ENCODE measurements at regions not wholly inside any gene's neighbourhood (a gene's known extent, or its start where the extent isn't known, plus 50 kb on each side); places are given as distances from the start of the nearest gene placed in this dataset.
"Not testable (repeated sequence)": the region's sequence is repeated elsewhere in the genome, so short reads cannot be mapped to it uniquely, and the experiment has no call there.

DNA sequence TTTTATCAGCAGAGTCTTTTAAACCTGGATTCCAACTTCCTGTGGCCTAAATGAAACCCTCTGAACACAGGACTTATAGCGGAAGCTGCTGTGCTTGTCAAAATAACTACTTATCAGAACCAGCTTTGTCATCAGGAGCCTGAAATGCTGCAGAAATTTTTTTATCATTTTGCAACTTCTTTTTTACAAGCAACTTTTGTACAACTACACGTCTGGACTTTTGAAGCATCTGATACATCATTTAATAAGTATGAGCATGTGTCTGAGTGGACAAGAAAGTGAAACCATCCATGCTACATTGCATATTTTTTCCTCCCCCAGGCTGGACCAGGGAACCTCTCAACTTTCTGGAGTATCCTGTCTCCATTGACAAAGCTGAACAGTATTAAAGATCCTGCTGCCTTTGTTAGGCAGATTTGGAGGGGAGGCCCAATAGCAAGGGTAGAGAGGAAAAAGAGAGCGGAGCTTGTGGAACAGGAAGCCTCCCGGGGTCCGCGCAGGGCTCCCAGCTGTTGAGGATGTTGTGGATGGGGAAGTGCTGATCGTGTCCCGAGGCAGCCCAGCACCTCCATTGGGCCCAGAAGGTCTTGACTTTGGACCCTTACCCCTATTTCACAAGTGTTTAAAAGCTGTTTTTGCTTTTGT lies 196.6 kb downstream of the MSX2 start:
- DNase-seq, result no peak

DNA sequence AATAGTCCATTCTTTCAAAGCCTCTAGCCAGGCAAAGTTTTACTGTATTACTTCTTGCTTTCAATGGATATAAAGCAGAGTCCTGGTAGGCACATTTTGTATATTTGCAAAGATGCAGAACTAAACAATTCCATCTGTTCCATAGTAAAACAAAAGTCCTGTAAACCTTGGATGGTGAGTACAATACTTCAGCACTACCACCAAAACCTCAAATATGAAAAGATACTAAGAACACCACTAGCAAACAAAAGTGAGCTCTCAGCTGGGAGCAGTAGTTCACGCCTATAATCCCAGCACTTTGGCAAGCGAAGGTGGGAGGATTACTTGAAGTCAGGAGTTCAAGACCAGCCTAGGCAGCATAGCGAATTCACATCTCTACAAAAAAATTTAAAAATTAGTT lies 195.0 kb downstream of the MSX2 start:
- no peak for DNase-seq

DNA sequence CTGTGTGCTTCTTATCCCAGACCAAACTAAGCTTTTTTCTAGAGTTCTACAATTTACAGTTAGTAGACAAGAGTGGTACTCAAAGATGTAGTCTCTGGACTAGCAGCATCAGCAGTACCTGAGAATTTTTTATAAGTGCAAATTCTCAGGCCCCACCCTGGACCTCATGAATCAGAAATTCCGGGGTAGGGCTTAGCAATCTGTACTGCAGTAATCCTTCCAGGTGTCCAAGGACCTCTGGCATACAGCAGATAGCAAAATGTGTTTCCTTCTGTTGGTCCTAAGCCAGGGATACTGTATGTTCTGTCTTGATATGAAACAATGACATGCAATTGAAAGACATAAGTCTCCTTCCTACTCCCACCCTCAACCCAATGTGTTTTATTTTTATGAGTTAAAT lies 194.3 kb downstream of the MSX2 start:
- DNase-seq, result no peak

DNA sequence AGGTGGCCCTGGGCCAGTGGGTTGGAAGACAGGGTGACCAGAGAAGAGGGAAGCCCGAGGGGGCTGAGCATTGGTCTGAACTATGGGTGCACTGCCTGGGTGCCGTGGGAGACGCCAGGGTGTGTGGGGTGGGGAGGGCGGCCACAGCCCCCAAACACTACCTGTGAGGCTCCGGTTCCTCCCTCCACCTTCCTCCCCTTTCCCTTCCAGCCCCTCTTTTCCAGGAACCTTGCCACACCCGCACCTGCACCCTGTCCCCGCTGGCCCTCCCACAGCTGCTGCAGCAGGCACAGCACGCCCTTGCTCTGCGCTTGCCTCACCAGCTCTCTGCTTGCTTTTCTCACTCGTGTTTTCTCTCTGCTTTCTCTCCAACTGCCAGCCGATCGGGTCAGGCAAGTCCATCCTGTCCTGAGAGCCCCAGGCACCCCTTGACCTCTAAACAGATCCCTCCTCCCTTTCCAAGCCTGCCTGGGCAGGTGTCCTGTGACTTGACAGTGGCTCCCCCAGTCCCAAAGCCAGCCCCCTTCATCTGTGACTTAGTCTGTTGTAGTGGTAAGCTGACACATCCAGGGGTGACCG lies 193.7 kb downstream of the MSX2 start:
- no peak for DNase-seq

DNA sequence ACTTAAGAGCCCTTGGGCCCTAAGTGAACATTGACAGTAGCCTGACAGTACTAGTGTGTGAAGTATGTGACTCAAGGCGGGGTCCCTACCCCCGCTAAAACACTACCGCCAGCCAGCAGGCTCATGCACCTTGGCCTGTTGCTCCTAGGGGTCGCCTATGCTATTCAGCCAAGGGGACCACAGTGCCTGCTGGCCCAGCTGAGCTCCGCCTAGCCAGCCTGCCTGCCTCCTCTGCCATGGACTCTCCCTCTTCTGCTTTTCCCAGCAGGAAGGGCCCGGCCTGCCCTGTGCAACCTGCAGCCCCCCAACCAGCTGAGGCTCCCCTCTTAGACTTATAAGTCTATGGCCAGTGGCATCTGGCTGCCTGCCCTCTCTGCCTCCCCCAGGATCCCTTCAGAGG lies 193.1 kb downstream of the MSX2 start:
- DNase-seq, result not testable (repeated sequence)

DNA sequence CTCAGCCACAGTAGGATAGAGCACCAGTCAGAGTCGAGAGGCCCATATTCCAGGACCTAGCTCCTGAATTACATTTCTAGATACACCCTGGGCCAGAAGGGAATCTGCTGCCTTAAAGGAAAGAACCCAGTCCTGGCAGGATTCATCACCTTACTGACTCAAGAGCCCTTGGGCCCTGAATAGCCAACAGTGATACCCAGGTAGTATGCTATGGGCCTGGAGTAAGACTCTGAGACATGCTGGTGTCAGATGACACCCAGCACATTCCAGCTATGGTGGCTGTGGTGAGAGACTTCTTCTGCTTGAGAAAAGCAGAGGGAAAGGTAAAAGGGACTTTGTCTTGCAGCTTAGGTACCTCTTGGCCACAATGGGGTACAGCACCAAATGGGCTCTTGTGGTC lies 192.5 kb downstream of the MSX2 start:
- not testable (repeated sequence) for DNase-seq

DNA sequence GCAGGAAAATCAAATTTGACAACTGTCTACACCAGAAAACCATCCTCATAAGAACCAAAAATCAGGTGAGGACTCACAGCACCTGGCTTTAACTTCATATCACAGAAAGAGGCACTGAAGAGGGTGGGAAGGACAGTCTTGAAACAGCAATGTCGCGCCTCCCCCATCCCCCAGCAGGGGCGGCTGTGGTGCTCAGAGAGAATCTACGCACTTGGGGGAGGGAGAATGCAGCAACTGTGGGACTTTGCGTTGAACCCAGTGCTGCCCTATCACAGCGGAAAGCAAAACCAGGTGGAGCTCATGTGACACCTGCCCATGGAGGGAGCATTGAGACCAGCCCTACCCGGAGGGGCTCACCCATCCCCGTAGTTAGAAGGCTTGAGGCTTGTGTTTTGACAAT lies 191.8 kb downstream of the MSX2 start:
- no peak for DNase-seq

DNA sequence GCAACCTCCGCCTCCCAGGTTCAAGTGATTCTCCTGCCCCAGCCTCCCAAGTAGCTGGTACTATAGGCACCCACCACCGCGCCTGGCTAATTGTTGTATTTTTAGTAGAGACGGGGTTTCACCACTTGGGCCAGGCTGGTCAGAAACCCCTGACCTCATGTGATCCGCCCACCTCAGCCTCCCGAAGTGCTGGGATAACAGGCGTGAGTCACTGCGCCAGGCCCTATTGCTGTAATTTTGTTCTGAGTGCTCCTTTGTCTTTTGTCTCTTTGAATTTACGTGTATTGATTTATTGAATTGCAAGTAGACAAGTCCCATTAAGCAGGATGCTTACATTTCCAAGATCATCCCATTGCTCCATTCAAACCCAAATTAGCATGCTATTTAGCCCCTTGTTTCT lies 186.7 kb downstream of the MSX2 start:
- DNase-seq, result no peak

DNA sequence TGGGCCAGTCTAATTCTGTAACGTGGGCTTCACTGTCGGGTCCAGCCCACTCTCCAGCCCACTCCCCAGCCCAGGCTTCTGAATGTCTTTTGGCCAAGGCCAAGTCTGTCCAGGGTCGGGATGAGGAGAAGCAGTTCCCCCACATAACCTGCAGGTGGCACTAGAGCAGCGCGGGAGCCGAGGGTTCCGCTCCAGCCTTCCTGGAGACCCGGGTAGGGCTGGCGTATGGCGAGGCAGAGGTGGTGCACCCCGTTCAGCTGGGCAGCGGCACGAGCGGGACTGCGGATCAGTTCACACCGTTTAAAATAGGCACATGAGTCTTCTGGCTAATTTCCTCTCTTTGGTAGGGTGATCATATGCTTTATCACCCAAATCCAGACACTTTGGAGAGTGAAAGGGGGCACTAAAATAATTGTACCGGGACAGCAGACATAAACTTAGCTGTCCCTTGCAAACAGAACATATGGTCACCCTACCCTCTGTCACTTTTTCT lies 185.9 kb downstream of the MSX2 start:
- DNase-seq, result peak in 54 of 58 donors; percentile 6 to 78 (median 52)

DNA sequence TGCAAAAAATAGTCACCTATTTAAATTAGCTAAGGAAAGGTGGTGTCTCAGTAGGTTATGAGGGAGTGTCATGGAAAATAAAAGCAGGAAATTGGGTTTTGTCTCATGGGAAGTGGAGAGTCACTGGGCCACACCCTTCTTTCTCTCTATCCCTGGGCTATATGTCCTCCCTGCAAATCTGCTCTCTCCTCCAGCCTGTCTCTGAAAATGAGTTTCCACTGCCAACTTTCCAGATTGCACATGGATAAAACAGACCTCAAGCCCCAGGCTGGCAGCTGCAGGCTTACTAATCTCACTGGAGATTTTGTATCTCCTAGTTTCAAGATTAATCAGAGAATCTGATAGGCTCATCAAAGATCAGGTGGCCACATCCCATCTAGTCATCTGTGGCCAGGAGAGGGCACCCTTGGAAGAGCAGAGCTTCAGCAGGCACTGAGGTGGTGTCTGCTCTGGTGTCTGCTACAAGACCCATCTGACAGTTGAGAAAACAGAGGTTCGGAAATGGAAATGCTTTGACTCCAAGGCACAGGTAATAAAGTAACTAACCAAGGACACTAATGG lies 178.9 kb downstream of the MSX2 start:
- DNase-seq, result no peak

DNA sequence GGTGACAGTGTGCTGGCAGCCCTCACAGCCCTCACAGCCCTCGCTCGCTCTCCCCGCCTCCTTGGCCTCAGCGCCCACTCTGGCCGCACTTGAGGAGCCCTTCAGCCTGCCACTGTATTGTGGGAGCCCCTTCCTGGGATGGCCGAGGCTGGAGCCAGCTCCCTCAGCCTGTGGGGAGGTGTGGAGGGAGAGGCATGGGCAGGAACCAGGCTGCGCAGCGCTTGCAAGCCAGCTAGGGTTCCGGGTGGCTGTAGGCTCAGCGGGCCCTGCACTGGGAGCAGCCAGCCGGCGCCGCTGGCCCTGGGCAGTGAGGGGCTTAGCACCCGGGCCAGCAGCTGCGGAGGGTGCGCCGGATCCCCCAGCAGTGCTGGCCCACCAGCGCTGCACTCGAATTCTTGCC lies 177.0 kb downstream of the MSX2 start:
- no peak for DNase-seq

DNA sequence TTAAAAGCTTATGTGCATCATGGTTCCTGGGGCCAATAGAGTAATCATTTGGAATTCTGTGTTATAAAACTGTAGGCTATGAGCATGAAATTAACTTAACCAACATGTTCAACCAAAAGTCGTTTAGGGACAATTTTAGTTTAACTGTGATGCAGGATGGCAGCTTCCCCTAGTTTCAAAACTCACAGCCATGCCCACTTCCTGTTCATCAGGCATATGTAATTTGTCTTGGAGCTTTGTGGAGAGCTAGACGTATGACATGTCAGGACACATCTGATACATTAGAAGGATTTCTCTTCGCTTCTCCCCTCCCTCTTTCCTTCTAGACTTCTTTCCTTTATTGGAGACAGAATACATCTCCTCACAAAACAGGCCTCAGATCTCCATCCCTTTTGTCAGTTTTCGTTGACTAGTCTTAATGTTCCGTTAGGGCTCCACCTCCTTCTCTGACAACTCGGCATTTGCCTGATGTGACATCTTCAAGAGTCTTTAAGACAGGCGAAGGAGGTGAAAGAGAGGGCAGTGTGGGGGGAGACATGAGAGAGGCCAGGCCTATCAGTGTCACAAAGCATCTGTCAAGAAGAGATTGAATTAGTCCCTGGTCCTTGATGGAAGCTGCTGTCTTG lies 176.0 kb downstream of the MSX2 start:
- DNase-seq, result no peak

DNA sequence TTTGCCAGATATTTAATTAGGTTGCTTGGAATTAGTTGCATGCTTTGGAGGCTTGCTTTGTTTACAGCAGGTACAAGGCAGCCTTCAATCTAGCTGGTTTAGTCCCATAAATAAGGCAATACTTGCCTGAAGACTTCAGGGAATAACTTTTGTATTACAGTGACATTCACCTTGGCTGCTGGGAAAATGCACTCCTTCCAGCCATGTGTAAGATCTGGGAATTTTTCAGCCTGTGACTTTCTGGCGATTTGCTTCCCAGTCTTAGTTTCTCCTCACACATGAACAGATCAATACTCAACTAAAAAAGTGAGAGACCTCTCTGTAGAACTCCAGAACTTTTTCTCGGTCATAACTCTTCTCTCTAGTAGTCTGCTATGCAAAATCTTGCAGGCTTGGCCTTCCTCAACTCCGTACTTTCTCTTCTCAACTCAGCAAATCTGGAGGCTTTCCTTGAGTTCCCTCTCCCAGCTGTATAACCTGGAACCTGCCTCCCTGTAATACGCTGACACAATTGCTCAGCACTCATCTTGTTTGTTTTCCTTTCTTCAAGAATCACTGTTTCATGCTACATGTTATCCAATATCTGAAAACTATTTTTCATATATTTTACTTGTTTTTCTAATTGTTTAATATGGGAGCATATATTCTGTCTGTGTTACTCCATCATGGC lies 173.0 kb downstream of the MSX2 start:
- DNase-seq, result no peak

DNA sequence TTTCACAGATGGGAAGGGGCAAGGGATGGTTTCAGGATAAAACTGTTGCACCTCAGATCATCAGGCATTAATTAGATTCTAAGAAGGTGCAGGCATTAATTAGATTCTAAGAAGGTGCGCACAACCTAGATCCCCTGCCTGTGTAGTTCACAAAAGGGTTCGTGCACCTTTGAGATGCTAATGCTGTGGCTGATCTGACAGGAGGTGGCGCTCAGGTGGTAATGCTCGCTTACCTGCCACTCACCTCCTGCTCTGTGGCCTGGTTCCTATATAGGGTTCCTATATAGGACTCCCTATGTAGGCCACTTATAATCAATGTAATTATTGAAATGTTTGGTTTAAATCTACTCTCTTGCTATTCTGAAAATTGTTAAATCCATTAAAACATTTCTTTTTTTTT lies 171.0 kb downstream of the MSX2 start:
- no peak for DNase-seq

DNA sequence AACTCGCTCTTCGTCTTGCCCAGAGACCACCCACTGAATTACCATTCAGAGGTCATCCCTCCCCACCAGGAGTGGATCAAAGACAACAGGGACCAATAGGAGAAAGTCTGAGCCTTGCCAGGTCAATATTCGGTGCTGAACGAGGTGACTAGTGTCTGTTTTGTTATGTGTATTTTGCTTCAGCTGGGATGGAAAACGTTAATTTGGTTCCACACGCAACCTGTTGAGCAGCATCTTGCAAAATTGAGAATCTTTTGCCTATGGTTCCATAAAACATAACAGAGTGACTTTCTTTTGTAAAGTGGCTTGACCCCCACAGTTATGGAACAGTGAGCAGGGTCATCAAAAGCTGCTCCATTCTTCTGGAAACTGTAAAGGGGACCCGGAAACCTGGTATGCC lies 168.4 kb downstream of the MSX2 start:
- no peak for DNase-seq

DNA sequence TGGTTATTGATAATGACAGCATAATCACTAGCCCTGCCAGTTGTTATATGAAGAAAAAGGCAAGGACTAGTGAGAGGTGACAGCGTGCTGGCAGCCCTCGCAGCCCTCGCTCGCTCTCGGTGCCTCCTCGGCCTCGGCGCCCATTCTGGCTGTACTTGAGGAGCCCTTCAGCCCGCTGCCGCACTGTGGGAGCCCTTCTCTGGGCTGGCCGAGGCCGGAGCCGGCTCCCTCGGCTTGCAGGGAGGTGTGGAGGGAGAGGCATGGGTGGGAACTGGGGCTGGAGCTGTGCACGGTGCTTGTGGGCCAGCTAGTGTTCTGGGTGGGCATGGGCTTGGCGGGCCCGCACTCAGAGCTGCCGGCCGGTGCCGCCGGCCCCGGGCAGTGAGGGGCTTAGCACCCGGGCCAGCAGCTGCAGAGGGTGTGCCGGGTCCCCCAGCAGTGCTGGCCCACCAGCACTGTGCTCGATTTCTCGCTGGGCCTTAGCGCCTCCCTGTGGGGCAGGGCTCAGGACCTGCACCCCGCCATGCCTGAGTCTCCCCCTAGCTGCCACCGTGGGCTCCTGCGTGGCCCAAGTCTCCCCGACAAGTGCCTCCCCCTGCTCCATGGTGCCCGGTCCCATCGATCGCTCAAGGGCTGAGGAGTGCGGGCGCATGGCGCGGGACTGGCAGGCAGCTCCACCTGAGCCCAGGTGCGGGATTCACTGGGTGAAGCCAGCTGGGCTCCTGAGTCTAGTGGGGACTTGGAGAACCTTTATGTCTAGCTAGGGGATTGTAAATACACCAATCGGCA lies 156.2 kb downstream of the MSX2 start:
- DNase-seq, result not testable (repeated sequence)

DNA sequence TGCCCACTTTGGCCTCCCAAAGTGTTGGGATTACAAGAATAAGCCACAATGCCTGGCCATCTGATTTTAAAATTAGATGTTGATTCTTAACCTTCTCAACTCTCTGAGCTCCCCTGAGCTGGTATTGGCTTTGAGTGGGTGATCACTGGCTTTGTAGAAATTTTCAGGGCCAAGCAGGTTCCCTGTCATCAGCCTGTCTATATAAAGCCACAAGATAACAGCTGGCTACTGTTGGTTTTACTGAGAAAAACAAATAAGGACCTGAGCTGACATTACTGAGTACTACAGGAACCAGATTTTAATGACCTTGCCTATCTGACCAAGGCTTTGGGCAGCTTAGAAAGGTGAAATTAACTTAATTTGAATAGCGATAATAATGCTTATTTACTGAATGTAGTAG lies 153.6 kb downstream of the MSX2 start:
- DNase-seq, result no peak

DNA sequence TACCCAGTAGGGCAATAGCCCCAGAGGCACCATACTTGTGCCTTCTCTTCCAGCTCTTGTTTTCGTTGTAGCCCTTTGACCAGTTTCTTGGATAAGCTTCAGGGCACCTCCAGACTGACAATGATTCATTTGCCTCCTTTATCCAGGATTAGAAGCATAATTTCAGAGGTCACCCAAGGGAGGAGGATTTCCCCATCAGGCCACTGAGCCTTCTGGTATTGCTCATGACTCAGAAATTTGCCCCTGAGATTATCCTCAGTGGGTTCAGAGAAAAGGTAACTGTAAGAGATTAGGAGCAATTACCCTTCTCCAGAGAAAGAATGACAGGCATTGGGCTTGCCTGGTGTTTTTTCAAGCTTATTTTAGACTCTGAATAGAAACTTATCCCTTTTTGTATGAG lies 147.9 kb downstream of the MSX2 start:
- DNase-seq, result no peak

DNA sequence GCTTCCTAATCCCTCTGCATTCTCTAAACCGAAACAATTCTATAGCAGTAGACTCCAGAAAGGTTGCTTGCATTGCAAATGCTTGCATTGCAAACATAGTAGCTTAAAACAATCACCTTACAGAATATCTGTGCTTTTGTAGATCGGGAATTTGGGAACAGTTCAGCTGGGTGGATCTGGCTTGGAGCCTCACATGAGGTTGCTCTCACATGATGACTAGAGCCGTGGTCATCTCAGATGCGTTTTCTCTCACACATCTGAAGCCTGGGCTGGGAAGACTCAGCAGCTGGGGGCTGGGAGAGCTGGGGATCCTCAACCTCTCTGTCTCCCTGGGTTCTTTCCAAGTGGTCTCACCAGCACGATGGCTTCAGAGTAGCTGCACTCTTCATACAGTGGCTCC lies 127.8 kb downstream of the MSX2 start:
- no peak for DNase-seq

DNA sequence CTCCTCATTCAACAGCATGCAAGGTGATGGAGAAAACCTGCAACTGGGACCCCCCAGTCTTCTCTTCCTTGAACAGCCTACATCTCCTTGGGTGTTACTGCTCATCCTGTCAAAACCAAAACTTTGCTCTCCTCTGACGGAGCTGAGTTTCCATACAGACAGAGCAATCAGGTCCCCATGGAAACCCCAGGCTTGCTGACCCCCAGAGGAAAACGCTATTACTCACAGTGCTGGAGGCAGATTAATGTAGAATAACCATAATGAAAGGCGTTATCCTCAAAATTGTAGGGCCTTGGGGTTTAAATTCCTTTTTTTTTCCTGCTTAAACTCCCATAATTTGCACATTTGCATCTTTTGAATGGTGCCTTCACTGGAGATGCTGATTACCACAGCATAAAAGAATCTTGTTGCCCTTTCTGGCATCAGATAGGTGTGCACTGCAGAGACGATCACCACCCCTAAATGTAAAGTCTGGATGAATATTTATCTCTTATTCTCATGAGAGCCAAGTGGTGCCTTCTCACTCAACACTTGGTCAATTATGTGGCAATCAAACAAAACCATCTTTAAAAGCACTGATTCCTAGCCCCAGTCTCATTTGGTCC lies 126.3 kb downstream of the MSX2 start:
- no peak for DNase-seq

DNA sequence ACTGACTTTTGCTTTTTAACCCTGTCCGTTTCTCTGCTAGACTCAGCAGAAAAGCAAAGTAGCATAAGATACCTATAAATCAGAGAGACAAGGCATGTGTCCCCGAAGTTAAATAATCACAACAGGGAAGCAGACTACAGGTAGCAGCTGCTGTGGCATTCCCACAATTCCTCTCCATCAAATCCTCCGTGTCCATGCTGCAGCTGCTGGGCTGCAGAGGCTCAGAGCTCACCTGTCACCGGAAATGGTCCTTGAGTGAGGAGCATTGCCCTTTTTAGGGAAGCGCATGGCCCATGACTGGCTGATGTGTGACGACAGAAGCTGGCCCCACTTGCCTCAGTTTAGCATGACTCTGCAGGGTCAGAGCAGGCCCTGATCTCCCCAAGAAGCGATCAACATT lies 125.0 kb downstream of the MSX2 start:
- DNase-seq, result no peak
